MM.1S (cell line): ENCODE measurements at regions not wholly inside any gene's neighbourhood (a gene's known extent, or its start where the extent isn't known, plus 50 kb on each side); places are given as distances from the start of the nearest gene placed in this dataset.

Experiments used
- DNase-seq: peaks from one replicate; pipeline ENCODE4 v3.0.0-alpha.2; 2015
- H2AFZ ChIP-seq: fragments of 300-600 bp; sonication (generic); 2 replicates; pipeline ENCODE4 v1.6.0; 2016; ENCODE audit warnings: antibody characterized with exemption, low read length
- H3F3A ChIP-seq: fragments of 300-600 bp; sonication (generic); 2 replicates; pipeline ENCODE4 v1.6.1; 2016; ENCODE audit warnings: mild to moderate bottlenecking, antibody characterized with exemption, low read length, moderate library complexity, mixed read lengths; ENCODE audit not compliant: insufficient read depth
- H3K27ac ChIP-seq: fragments of 300-600 bp; sonication (generic); 2 replicates; pipeline ENCODE4 v1.5.1; 2016; ENCODE audit warnings: mild to moderate bottlenecking, low read length
- H3K27me3 ChIP-seq: fragments of 300-600 bp; sonication (generic); replicated peaks from 2 replicates; pipeline ENCODE4 v1.6.0; 2016; ENCODE audit warnings: low read length; ENCODE audit not compliant: insufficient read depth
- H3K36me3 ChIP-seq: fragments of 300-600 bp; sonication (generic); replicated peaks from 2 replicates; pipeline ENCODE4 v1.6.1; 2016; ENCODE audit warnings: mild to moderate bottlenecking, low read length, mixed read lengths; ENCODE audit not compliant: insufficient read depth
- H3K4me1 ChIP-seq: fragments of 300-600 bp; sonication (generic); 2 replicates; pipeline ENCODE4 v1.6.1; 2016; ENCODE audit warnings: low read length, mixed read lengths
- H3K4me2 ChIP-seq: fragments of 300-600 bp; sonication (generic); 2 replicates; pipeline ENCODE4 v1.6.0; 2016; ENCODE audit warnings: low read depth, low read length
- H3K4me3 ChIP-seq: fragments of 300-600 bp; sonication (generic); 2 replicates; pipeline ENCODE4 v1.5.1; 2016; ENCODE audit warnings: low read length, mixed read lengths
- H3K79me2 ChIP-seq: fragments of 300-600 bp; sonication (generic); 2 replicates; pipeline ENCODE4 v1.6.1; 2016; ENCODE audit warnings: mixed run types, low read length, mixed read lengths
- H3K9ac ChIP-seq: fragments of 300-600 bp; sonication (generic); 2 replicates; pipeline ENCODE4 v1.6.1; 2016; ENCODE audit warnings: low read length, mixed read lengths
- H3K9me2 ChIP-seq: fragments of 300-600 bp; sonication (generic); replicated peaks from 2 replicates; pipeline ENCODE4 v1.6.1; 2016; ENCODE audit warnings: mild to moderate bottlenecking, low read length, mixed read lengths; ENCODE audit not compliant: insufficient read depth
- H3K9me3 ChIP-seq: fragments of 300-600 bp; sonication (generic); replicated peaks from 2 replicates; pipeline ENCODE4 v1.6.1; 2016; ENCODE audit warnings: mild to moderate bottlenecking, low read length, mixed read lengths; ENCODE audit not compliant: insufficient read depth
- H4K20me1 ChIP-seq: fragments of 300-600 bp; sonication (generic); 2 replicates; pipeline ENCODE4 v1.6.1; 2016; ENCODE audit warnings: mild to moderate bottlenecking, low read length, moderate library complexity, mixed read lengths; ENCODE audit not compliant: insufficient read depth
- CTCF ChIP-seq: fragments of 300-600 bp; sonication (generic); IDR thresholded peaks from 2 replicates; pipeline ENCODE4 v1.5.1; 2016; ENCODE audit warnings: antibody characterized with exemption, low read length, mixed read lengths
- EZH2 ChIP-seq: fragments of 300-600 bp; sonication (generic); optimal IDR thresholded peaks from 2 replicates; pipeline ENCODE3; 2017; ENCODE audit warnings: low read depth, mild to moderate bottlenecking, antibody characterized with exemption, low read length, mixed read lengths
- EZH2phosphoT487 ChIP-seq: fragments of 300-600 bp; sonication (generic); IDR thresholded peaks from 2 replicates; pipeline ENCODE4 v1.6.1; 2018; ENCODE audit warnings: antibody characterized with exemption, low read length

GRCh38 chr2:134079373-134079772 is 174.5 kb upstream of the MGAT5 start:
- Histone ChIP-seq H3F3A (no peaks in the 10 kb centered on the region), H3K9me3 (no peaks in the 10 kb centered on the region), H3K27ac (no peak overlapping the region), H3K9ac (no peak overlapping the region), H3K4me2 (no peak overlapping the region), H3K9me2 (no peaks in the 10 kb centered on the region), H3K27me3 (no peaks in the 10 kb centered on the region), H4K20me1 (no peaks in the 10 kb centered on the region), H3K79me2 (no peaks in the 10 kb centered on the region), H3K4me1 (no peaks in the 10 kb centered on the region), H3K36me3 (no peaks in the 10 kb centered on the region), H2AFZ (no peak overlapping the region), H3K4me3 (no peak overlapping the region)
- TF ChIP-seq CTCF (no peak), EZH2 (no peak), EZH2phosphoT487 (no peak)
- no peak for DNase-seq

GRCh38 chr2:134080386-134081089 is 173.3 kb upstream of the MGAT5 start:
- Histone ChIP-seq H3K27me3 (no peaks in the 10 kb centered on the region), H3K9me2 (no peaks in the 10 kb centered on the region), H3K9ac (no peak overlapping the region), H3K27ac (no peak overlapping the region), H3K4me1 (no peaks in the 10 kb centered on the region), H4K20me1 (no peaks in the 10 kb centered on the region), H3K79me2 (no peaks in the 10 kb centered on the region), H3F3A (no peaks in the 10 kb centered on the region), H3K4me2 (no peak overlapping the region), H3K9me3 (no peaks in the 10 kb centered on the region), H3K36me3 (no peaks in the 10 kb centered on the region), H3K4me3 (no peak overlapping the region), H2AFZ (no peak overlapping the region)
- no peak for DNase-seq
- TF ChIP-seq CTCF (no peak), EZH2 (no peak), EZH2phosphoT487 (no peak)

DNA sequence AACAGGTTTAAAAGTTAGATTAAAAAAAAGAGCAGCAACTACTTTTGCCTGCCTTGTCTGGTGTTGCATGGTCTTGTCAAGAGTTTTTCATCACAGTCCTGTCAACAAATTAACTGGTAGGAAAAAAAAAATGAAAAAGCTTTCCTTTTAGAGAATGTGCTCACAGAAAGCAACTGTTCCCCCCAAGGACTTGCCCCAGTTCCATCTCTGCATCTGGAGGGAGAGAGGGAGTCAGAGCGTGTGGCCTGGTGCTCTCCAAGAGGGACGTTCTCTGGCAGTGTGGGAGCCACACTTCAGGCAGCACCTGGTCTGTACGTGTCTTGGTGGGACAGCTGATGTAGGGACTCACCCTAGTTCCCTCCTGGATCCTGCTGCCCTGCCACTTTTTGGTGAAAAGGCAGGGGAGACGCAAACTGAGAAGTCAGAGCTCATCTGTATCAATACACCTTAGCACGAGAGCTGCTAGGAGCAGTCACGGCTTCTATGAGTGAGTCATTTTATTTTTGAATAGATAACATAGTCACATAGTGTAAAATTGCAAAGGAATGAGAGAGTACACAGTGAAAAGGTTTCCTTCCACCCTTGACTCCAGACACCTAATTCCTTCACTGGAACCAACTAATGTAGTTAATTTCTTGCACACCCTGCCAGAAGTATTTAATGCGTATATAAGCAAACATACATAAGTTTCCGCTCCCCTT is 172.5 kb upstream of the MGAT5 start:
- H3K79me2 ChIP-seq: no peaks in the 10 kb centered on the region
- TF ChIP-seq EZH2 (no peak), CTCF (no peak), EZH2phosphoT487 (no peak)

More for the DNA sequence above, 172.5 kb upstream of the MGAT5 start:
- H3K9ac ChIP-seq: no peak overlapping the region
- H3K4me2 ChIP-seq: no peak overlapping the region
- H4K20me1 ChIP-seq: no peaks in the 10 kb centered on the region
- H2AFZ ChIP-seq: no peak overlapping the region
- no peak overlapping the region for H3K27ac ChIP-seq
- H3K9me3 ChIP-seq: no peaks in the 10 kb centered on the region
- no peaks in the 10 kb centered on the region for H3F3A ChIP-seq
- H3K4me3 ChIP-seq: no peak overlapping the region
- H3K4me1 ChIP-seq: peaks cover 4% of the 10 kb centered on the region; the same call in 1 of the 2 replicates
- H3K36me3 ChIP-seq: no peaks in the 10 kb centered on the region
- H3K27me3 ChIP-seq: no peaks in the 10 kb centered on the region
- H3K9me2 ChIP-seq: no peaks in the 10 kb centered on the region
- DNase-seq: no peak
